ENCODE measurements at regions not wholly inside any gene's neighbourhood (a gene's known extent, or its start where the extent isn't known, plus 50 kb on each side); places are given as distances from the start of the nearest gene placed in this dataset.

GRCh38 chr14:53670701-53671100 lies 285.9 kb downstream of the BMP4 start:
- ATAC-seq (ENCODE audit: insufficient read depth, low read depth) (peak; percentile 57; the same call in 2 of the 3 replicates), DNase-seq (no peak)
- peaks cover 3% of the 10 kb centered on the region for H3K9me3 ChIP-seq (ENCODE audit: insufficient read depth, low read length, severe bottlenecking)
- no peak overlapping the region for H3K4me3 ChIP-seq (ENCODE audit: low read depth in 1 of 2, low read length in 2 of 2)
- no peaks in the 10 kb centered on the region for H3K79me2 ChIP-seq (ENCODE audit: insufficient read depth, low read length)
- H3K4me1 ChIP-seq (ENCODE audit: insufficient read depth, low read length) = no peaks in the 10 kb centered on the region; the same call in 1 of the 2 replicates
- no peak overlapping the region for H3K27ac ChIP-seq (ENCODE audit: low read length)
- no peaks in the 10 kb centered on the region for H4K20me1 ChIP-seq (ENCODE audit: insufficient read depth, low read length)
- no peak overlapping the region for H3K4me2 ChIP-seq (ENCODE audit: insufficient read depth, low read length)
- H2AFZ ChIP-seq (ENCODE audit: low read depth, low read length) = no peak overlapping the region
- H3K9ac ChIP-seq (ENCODE audit: low read depth, low read length) = no peak overlapping the region
- TF ChIP-seq EZH2 (IDR thresholded peaks at IDR 0.05; ENCODE audit: borderline replicate concordance, low read depth, low read length, severe bottlenecking) = no peak
- TF ChIP-seq CTCF (IDR thresholded peaks at IDR 0.05; ENCODE audit: borderline replicate concordance, extremely low read depth, low read length, poor library complexity, severe bottlenecking) = no peak
- peaks cover 3% of the 10 kb centered on the region; the same call in 1 of the 2 replicates for H3K36me3 ChIP-seq (ENCODE audit: insufficient read depth, low read length)
- H3K27me3 ChIP-seq (ENCODE audit: insufficient read depth, low read length, poor library complexity) = no peaks in the 10 kb centered on the region

GRCh38 chr14:53668897-53669296 lies 287.7 kb downstream of the BMP4 start:
- Histone ChIP-seq H3K4me3 (ENCODE audit: low read depth in 1 of 2, low read length in 2 of 2) (no peak overlapping the region), H3K27me3 (ENCODE audit: insufficient read depth, low read length, poor library complexity) (no peaks in the 10 kb centered on the region), H2AFZ (ENCODE audit: low read depth, low read length) (no peak overlapping the region), H4K20me1 (ENCODE audit: insufficient read depth, low read length) (no peaks in the 10 kb centered on the region), H3K9ac (ENCODE audit: low read depth, low read length) (no peak overlapping the region), H3K36me3 (ENCODE audit: insufficient read depth, low read length) (no peaks in the 10 kb centered on the region; the same call in 1 of the 2 replicates), H3K79me2 (ENCODE audit: insufficient read depth, low read length) (no peaks in the 10 kb centered on the region), H3K4me1 (ENCODE audit: insufficient read depth, low read length) (no peaks in the 10 kb centered on the region; the same call in 1 of the 2 replicates), H3K9me3 (ENCODE audit: insufficient read depth, low read length, severe bottlenecking) (no peaks in the 10 kb centered on the region), H3K4me2 (ENCODE audit: insufficient read depth, low read length) (no peak overlapping the region), H3K27ac (ENCODE audit: low read length) (no peak overlapping the region)
- DNase-seq (no peak), ATAC-seq (ENCODE audit: insufficient read depth, low read depth) (no peak)
- TF ChIP-seq CTCF (IDR thresholded peaks at IDR 0.05; ENCODE audit: borderline replicate concordance, extremely low read depth, low read length, poor library complexity, severe bottlenecking) = no peak
- TF ChIP-seq EZH2 (IDR thresholded peaks at IDR 0.05; ENCODE audit: borderline replicate concordance, low read depth, low read length, severe bottlenecking) = no peak

- Histone ChIP-seq H2AFZ (ENCODE audit: low read depth, low read length) (no peak overlapping the region), H3K4me1 (ENCODE audit: insufficient read depth, low read length) (no peaks in the 10 kb centered on the region), H3K27ac (ENCODE audit: low read length) (no peak overlapping the region), H3K9ac (ENCODE audit: low read depth, low read length) (no peak overlapping the region), H3K36me3 (ENCODE audit: insufficient read depth, low read length) (no peaks in the 10 kb centered on the region), H3K4me2 (ENCODE audit: insufficient read depth, low read length) (no peak overlapping the region), H3K4me3 (ENCODE audit: low read depth in 1 of 2, low read length in 2 of 2) (no peak overlapping the region), H3K9me3 (ENCODE audit: insufficient read depth, low read length, severe bottlenecking) (no peaks in the 10 kb centered on the region), H3K27me3 (ENCODE audit: insufficient read depth, low read length, poor library complexity) (no peaks in the 10 kb centered on the region), H3K79me2 (ENCODE audit: insufficient read depth, low read length) (no peaks in the 10 kb centered on the region), H4K20me1 (ENCODE audit: insufficient read depth, low read length) (no peaks in the 10 kb centered on the region)
- DNase-seq = no peak
- no peak for ATAC-seq (ENCODE audit: insufficient read depth, low read depth)
- TF ChIP-seq CTCF (IDR thresholded peaks at IDR 0.05; ENCODE audit: borderline replicate concordance, extremely low read depth, low read length, poor library complexity, severe bottlenecking) = peak; percentile 10
- TF ChIP-seq EZH2 (IDR thresholded peaks at IDR 0.05; ENCODE audit: borderline replicate concordance, low read depth, low read length, severe bottlenecking) = no peak
Measured at GRCh38 chr14:53663709-53664108, 292.9 kb downstream of the BMP4 start.

All from DND-41 (cell line).